ENCODE measurements at regions not wholly inside any gene's neighbourhood (a gene's known extent, or its start where the extent isn't known, plus 50 kb on each side); places are given as distances from the start of the nearest gene placed in this dataset.

GRCh38 chr1:73953586-73953985 lies 244.4 kb downstream of the LRRIQ3 start:
- DNase-seq (ENCODE audit: low read depth), result no peak

- DNase-seq (ENCODE audit: low read depth), result no peak
Measured at GRCh38 chr1:73953186-73953585, 244.8 kb downstream of the LRRIQ3 start.

- no peak for DNase-seq (ENCODE audit: low read depth)
Measured at GRCh38 chr1:73948055-73948454, 249.9 kb downstream of the LRRIQ3 start.

- no peak for DNase-seq (ENCODE audit: low read depth)
Measured at GRCh38 chr1:73947009-73947408, 251.0 kb downstream of the LRRIQ3 start.

- no peak for DNase-seq (ENCODE audit: low read depth)
Measured at GRCh38 chr1:73943270-73943669, 254.7 kb downstream of the LRRIQ3 start.

- DNase-seq (ENCODE audit: low read depth), result no peak
Measured at GRCh38 chr1:73930293-73930692, 267.7 kb downstream of the LRRIQ3 start.

- no peak for DNase-seq (ENCODE audit: low read depth)
Measured at GRCh38 chr1:73914951-73915350, 283.0 kb downstream of the LRRIQ3 start.

GRCh38 chr1:73913025-73913424 lies 285.0 kb downstream of the LRRIQ3 start:
- DNase-seq (ENCODE audit: low read depth), result no peak

- no peak for DNase-seq (ENCODE audit: low read depth)
Measured at GRCh38 chr1:73911849-73912248, 286.1 kb downstream of the LRRIQ3 start.

GRCh38 chr1:73910466-73910865 lies 287.5 kb downstream of the LRRIQ3 start:
- peak; percentile 74 for DNase-seq (ENCODE audit: low read depth)

- no peak for DNase-seq (ENCODE audit: low read depth)
Measured at GRCh38 chr1:73910062-73910461, 287.9 kb downstream of the LRRIQ3 start.

GRCh38 chr1:73909043-73909562 lies 288.9 kb downstream of the LRRIQ3 start:
- DNase-seq (ENCODE audit: low read depth), result no peak

- no peak for DNase-seq (ENCODE audit: low read depth)
Measured at GRCh38 chr1:73907051-73907450, 290.9 kb downstream of the LRRIQ3 start.

GRCh38 chr1:73903092-73903491 lies 294.9 kb downstream of the LRRIQ3 start:
- DNase-seq (ENCODE audit: low read depth), result no peak

GRCh38 chr1:73901738-73902137 lies 296.2 kb downstream of the LRRIQ3 start:
- DNase-seq (ENCODE audit: low read depth), result no peak

- no peak for DNase-seq (ENCODE audit: low read depth)
Measured at GRCh38 chr1:73899311-73899710, 298.7 kb downstream of the LRRIQ3 start.

- no peak for DNase-seq (ENCODE audit: low read depth)
Measured at GRCh38 chr1:73898540-73898939, 299.4 kb downstream of the LRRIQ3 start.

GRCh38 chr1:73887412-73887811 lies 310.6 kb downstream of the LRRIQ3 start:
- DNase-seq (ENCODE audit: low read depth), result no peak

GRCh38 chr1:73886716-73887115 lies 311.3 kb downstream of the LRRIQ3 start:
- DNase-seq (ENCODE audit: low read depth), result no peak

GRCh38 chr1:73874806-73875205 lies 323.2 kb downstream of the LRRIQ3 start:
- no peak for DNase-seq (ENCODE audit: low read depth)

GRCh38 chr1:73868810-73869336 lies 329.1 kb downstream of the LRRIQ3 start:
- no peak for DNase-seq (ENCODE audit: low read depth)

GRCh38 chr1:73862355-73862754 lies 335.6 kb downstream of the LRRIQ3 start:
- no peak for DNase-seq (ENCODE audit: low read depth)

GRCh38 chr1:73860421-73860950 lies 337.5 kb downstream of the LRRIQ3 start:
- no peak for DNase-seq (ENCODE audit: low read depth)

- peak; percentile 5 for DNase-seq (ENCODE audit: low read depth)
Measured at GRCh38 chr1:73859227-73859626, 338.7 kb downstream of the LRRIQ3 start.

Measured in HT1080 (cell line).